Heart left ventricle (tissue), 14 donors: ENCODE measurements at regions not wholly inside any gene's neighbourhood (a gene's known extent, or its start where the extent isn't known, plus 50 kb on each side); places are given as distances from the start of the nearest gene placed in this dataset.

Source experiments
- ATAC-seq, 4 donors: fragments of 200-7000 bp; cut with Tn5 transposase; one replicate each; pipeline ENCODE4 v1.9.1; 2020 to 2022; ENCODE audit warnings: moderate library complexity in 4 of 4, mild to moderate bottlenecking in 3 of 4, moderate number of reproducible peaks in 1 of 4
- DNase-seq, 5 donors: peaks; one replicate each; pipeline ENCODE4 v3.0.0-alpha.2; 2020
- H3K27ac ChIP-seq, 12 donors: fragments of 200-600 bp; sonication (generic) in 4 of 12; one replicate each; pipeline versions ENCODE4 v1.5.0 to v1.8.0; 2016 to 2022; ENCODE audit warnings: mild to moderate bottlenecking in 2 of 12
- H3K27me3 ChIP-seq, 9 donors: fragments of 200-600 bp; sonication (generic) in 2 of 9; one replicate each; pipeline versions ENCODE4 v1.5.1 to v1.8.0; 2016 to 2022; ENCODE audit warnings: mild to moderate bottlenecking in 3 of 9
- H3K36me3 ChIP-seq, 9 donors: fragments of 200-600 bp; sonication (generic) in 2 of 9; one replicate each; pipeline versions ENCODE4 v1.5.0 to v1.8.0; 2018 to 2022; ENCODE audit warnings: mild to moderate bottlenecking in 2 of 9
- H3K4me1 ChIP-seq, 12 donors: fragments of 200-600 bp; sonication (generic) in 4 of 12; one replicate each; pipeline versions ENCODE4 v1.5.0 to v1.8.0; 2016 to 2022; ENCODE audit warnings: mild to moderate bottlenecking in 3 of 12
- H3K4me3 ChIP-seq, 12 donors: fragments of 200-600 bp; sonication (generic) in 4 of 12; one replicate each; pipeline versions ENCODE4 v1.5.0 to v1.8.0; 2017 to 2022; ENCODE audit warnings: mild to moderate bottlenecking in 9 of 12, moderate library complexity in 4 of 12
- H3K9me3 ChIP-seq, 12 donors: fragments of 200-600 bp; sonication (generic) in 4 of 12; one replicate each; pipeline versions ENCODE4 v1.5.0 to v1.8.0; 2016 to 2022; ENCODE audit warnings: mild to moderate bottlenecking in 1 of 12
- CTCF ChIP-seq, 12 donors: fragments of 200-600 bp; sonication (generic) in 4 of 12; IDR thresholded peaks; one replicate each; pipeline versions ENCODE4 v1.5.0 to v1.8.0; 2018 to 2022; ENCODE audit warnings: antibody characterized with exemption in 12 of 12, mild to moderate bottlenecking in 5 of 12
- POLR2A ChIP-seq, 2 donors: fragments of 450-650 bp; IDR thresholded peaks; one replicate each; pipeline ENCODE4 v1.6.1; 2017; ENCODE audit warnings: antibody characterized with exemption in 2 of 2, mild to moderate bottlenecking in 2 of 2, moderate library complexity in 2 of 2
- intact Hi-C, 10 donors: fragments of 100-400 bp; cut with DNase I; formaldehyde crosslinking; loops; one replicate each; pipeline versions ENCODE4 v1.11.1 to v1.14.2; 2022
- microRNA-seq, 4 donors: library from miRNA; unstranded; fragments of <30 nt; microRNA quantifications; one replicate each; pipeline versions ENCODE4 to v1.2.0, GENCODE V29; 2017 to 2020
- donor health status: ischemic (EF 13 %, LVEDD 7.1; RV severe dilation, severe dysfunction).
- donor health status: DM: no; HTN: yes; CAD: no.
- donor health status: DM: no; HTN: no; CAD: no.
- donor health status: ischemic (EF 25% LVEDD 6.9; RV normal size, moderate dysfunction).
- donor health status: ischemic (EF 25% LVEDD 5.7; RV mildly dilated, moderate dysfunction).
- donor health status: DM: yes; HTN: yes; CAD: no.
- donor health status: ischemic (EF 35%, LVEDD 5.7; RV mildly dilated, moderate dysfunction).
- donor health status: nonischemic (EF 11% LVEDD 7.7; RV severe dilation, severe dysfunction).
- donor health status: DM: yes; HTN: yes; CAD: no.
- donor health status: PGD.
- donor health status: ischemic (EF 29% LVEDD 5.4; RV normal size, mild dysfunction).
- donor health status: nonischemic (EF 23%, LVEDD 6.1; RV moderate dilation, normal function).

GRCh38 chr20:7829776-7830175, 110.5 kb downstream of the HAO1 start:
- intact Hi-C loops, result no loop called here
- no peaks in the 10 kb centered on the region for H3K36me3 ChIP-seq
- no peak for DNase-seq
- TF ChIP-seq POLR2A (IDR thresholded peaks at IDR 0.05), result no peak
- no peak for TF ChIP-seq CTCF (IDR thresholded peaks at IDR 0.05)
- no peaks in the 10 kb centered on the region for H3K27me3 ChIP-seq
- no peak for ATAC-seq
- H3K9me3 ChIP-seq, result peaks cover 0 to 23% (median 4%) of the 10 kb centered on the region in 12 donors
- no peak overlapping the region for H3K27ac ChIP-seq
- no peak overlapping the region for H3K4me3 ChIP-seq
- peaks cover 0 to 13% (median 0%) of the 10 kb centered on the region in 12 donors for H3K4me1 ChIP-seq

Small RNAs in the stretch of these regions (microRNA-seq; reads per million reads assigned to microRNA genes)
- 0 to 0.13 (median 0) reads per million in 4 donors for gene MIR8062
